Frontal cortex (tissue), 3 donors: ENCODE measurements at regions not wholly inside any gene's neighbourhood (a gene's known extent, or its start where the extent isn't known, plus 50 kb on each side); places are given as distances from the start of the nearest gene placed in this dataset.

Source experiments
- DNase-seq, 2 donors: peaks; one replicate each; pipeline ENCODE4 v3.0.0; 2012; ENCODE audit warnings: low spot score in 2 of 2
- FAIRE-seq: peaks from 2 replicates; lab custom pipeline; 2012; peaks lifted over from hg19 to GRCh38; lab: Jason Lieb, UNC
- donor health status: control.
- donor health status: control.
- donor health status: control.

DNA sequence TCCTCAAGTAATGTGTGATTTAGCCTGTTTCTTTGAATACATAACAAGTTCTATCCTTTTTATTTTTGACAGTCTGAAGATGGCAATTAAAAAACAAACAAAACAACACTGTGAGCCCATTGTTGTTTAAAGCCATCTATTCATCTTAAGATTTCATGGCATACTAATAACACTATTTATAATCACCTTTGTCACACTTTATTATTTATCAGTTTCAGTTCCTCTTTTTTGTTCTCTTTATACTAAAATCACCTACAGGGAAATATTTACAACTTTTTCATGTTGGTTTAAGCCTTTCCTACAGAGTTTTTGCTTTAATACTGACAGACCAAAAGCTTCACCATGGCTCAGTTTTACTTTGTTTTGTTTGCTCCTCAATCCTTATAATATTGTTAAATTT is 247.4 kb upstream of the CTSO start:
- FAIRE-seq (no peak), DNase-seq (no peak)

DNA sequence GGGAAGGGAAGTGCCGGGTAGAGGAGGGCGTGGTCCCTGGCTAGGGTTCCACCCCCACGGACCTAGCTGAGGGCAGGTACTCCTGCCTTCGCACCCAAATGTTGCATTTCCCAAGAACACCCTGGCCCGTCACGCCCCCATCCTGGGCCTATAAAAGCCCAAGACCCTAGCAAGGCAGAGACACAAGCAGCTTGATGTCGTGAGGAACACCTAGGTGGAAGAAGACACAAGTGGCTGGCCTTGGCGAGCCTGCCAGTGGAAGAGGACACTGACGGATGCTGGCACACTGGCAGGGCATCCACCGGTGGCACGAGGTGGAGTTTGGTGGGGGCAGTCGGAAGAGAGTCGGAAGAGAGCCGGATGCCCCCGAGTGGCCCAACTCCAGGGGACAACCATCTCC is 244.8 kb upstream of the CTSO start:
- no peak for FAIRE-seq

GRCh38 chr4:156197216-156197615 is 243.6 kb upstream of the CTSO start:
- no peak for DNase-seq
- no peak for FAIRE-seq

More for the DNA sequence above, 244.8 kb upstream of the CTSO start:
- no peak for DNase-seq

DNA sequence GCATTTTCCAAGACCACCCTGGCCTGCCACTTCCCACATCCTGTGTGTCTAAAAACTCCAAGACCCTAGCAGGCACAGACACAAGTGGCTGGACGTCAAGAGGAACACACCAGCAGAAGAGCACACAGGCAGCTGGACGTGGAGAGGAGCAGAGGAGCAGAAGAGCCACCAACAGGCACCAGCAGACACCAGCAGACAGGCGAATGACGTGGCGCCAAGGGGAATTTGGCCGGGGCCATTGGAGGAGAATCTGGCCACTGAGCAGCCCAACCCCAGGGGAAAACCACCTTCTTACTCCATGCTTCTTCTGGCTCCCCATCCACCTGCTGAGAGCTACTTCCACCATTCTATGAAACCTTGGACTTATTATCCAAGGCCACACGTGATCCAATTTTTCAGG is 243.1 kb upstream of the CTSO start:
- DNase-seq: no peak
- no peak for FAIRE-seq

DNA sequence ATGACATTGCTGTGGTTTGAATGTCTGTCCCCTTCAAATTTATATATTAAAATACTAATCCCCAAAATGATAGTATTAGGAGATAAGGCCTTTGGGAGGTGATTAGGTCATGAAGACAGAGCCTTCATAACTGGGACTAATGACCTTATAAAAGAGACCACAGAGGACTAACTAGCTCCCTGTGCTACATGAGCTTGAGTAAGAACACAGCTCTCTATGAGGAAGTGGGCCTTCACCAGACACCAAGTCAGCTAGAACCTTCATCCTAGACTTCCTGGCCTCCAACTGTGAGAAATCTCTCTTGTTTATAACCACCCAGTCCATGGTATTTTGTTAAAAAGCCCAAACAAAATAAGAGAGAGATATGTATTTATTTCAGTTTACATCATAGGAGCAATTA is 242.2 kb upstream of the CTSO start:
- FAIRE-seq: no peak
- no peak for DNase-seq

- FAIRE-seq (no peak), DNase-seq (no peak)
Observed at GRCh38 chr4:156194896-156195295, 241.2 kb upstream of the CTSO start.

DNA sequence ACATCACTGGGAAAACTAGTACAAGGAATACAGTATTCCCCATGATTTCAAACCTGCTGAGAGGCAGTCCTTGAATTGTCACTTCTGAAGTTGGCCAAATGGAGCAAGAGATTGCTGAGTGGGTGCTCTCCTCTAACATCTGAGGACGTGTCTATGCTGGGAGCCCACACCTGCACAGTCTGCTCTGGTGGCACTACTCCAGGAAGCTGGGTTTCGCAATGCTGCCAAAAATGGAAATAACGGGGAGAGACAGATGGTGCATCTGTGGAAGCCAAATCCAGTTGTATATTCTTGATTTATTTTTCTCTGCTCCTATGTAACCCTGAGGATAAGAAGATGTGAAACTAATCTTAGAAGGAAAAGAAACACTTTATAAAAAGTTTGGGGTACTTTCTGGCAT is 240.1 kb upstream of the CTSO start:
- no peak for DNase-seq

DNA sequence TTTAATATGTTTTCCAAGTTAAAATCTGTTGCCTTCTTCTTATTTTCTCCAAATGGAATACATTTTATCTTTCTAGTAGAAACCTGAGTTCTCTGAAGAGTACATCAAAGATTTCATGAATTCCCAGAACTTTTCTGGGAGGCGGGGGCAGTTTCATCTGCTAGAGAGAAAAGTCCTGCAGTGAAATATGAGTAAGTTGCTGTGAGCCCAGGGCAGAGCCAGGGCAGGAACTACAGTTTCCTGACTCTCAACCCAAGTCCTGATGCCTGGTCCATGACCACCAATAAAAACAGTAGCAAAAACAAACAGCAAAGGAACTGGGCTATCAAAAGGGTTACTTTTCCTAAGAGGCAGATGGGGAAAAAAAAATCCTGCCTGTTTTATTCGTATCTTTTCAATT is 239.4 kb upstream of the CTSO start:
- DNase-seq: no peak
- FAIRE-seq: no peak

More for the DNA sequence above, 240.1 kb upstream of the CTSO start:
- no peak for FAIRE-seq

GRCh38 chr4:156192033-156192432 is 238.4 kb upstream of the CTSO start:
- no peak for DNase-seq
- FAIRE-seq: no peak

DNA sequence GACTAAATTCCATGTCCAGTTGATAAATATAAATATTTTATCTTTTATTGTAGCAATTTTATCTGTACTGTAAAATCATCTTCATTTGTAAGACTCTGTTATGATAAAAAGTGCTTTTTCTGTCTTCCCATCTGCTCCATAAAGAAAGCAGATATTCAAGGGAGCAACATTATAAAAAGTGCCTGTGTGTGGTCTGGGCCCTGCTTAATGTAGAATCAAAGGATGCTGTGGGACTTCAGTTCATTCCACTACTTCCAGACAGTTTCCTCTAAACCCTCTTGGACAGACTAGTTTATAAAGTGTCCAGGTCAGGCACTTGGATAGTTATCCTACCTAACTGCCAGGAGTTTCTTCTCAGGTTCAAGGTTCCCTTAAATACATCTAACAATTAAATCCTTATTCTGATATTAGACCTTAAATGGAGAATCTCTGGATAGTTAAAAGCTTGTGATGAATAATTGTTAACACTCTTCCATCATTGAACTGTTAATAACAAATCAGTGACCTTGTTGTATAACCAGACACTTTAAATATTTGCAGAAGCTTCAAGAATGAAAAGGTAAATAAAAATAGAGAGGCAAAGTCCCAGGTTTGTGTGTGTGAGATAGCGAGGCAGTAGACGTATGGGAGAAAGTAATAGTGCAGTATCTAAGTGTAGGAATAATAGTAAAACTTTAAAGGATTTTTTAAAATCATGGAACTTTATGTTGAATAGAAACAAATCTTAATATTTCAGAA is 237.5 kb upstream of the CTSO start:
- FAIRE-seq (no peak), DNase-seq (no peak)

DNA sequence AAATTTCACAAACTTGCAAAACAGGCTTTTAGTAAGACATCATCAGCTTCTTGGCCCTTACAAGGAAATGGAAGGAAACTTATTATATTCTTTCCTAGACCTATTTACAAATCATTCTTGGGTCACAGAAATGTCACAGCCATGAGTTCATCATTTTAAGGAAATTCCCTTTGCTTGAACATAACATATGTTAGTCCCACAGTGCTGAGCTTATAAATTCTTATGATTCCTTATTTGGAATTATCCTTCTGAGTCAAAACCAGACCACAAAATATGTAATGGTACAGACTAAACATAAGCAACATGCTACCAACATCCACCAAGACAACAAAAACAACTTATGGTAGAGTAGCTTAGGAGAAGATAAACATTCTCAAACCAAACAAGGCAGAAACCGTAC is 236.9 kb upstream of the CTSO start:
- FAIRE-seq: no peak
- DNase-seq: no peak

DNA sequence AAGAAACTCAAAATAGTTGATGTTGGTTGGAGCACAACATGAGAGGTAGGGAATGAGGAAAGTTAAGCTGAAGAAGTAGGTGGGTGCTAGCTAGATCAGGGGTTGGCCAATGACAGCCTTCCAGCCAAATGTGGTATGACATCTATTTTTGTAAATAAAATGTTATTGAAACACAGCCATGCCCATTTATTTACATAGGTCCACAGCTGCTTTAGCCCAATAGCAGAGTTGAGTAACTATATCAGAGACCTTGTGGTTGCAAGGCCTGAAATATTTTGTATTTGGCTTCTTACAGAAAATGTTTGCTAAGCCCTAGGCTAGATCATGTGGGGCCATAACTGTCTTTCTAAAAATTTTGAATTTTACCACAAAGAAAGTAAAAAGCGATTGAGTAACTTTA is 234.9 kb upstream of the CTSO start:
- DNase-seq: no peak
- FAIRE-seq: no peak

GRCh38 chr4:156186111-156186510 is 232.4 kb upstream of the CTSO start:
- no peak for FAIRE-seq

GRCh38 chr4:156185514-156186055 is 231.9 kb upstream of the CTSO start:
- FAIRE-seq: no peak
- no peak for DNase-seq

More at GRCh38 chr4:156186111-156186510, 232.4 kb upstream of the CTSO start:
- no peak for DNase-seq

DNA sequence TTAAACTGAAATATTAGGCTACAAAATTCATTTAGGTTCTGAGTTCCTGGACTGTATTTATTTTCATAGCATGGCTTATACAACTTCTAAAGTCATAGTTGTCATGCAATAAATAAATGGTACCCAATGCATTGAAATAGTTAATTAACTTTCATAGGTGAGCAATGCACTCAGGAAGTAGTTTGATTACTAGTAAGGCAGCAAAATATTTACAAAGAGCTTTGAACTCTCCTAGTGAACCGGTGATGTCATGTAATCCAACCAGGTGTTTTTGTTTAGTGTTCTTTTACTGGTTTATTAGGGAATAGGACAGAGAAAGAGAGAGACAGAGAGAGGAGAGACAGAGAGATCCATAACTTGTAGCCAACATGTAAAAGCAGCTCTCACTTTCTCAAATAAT is 228.6 kb upstream of the CTSO start:
- DNase-seq: no peak
- no peak for FAIRE-seq

DNA sequence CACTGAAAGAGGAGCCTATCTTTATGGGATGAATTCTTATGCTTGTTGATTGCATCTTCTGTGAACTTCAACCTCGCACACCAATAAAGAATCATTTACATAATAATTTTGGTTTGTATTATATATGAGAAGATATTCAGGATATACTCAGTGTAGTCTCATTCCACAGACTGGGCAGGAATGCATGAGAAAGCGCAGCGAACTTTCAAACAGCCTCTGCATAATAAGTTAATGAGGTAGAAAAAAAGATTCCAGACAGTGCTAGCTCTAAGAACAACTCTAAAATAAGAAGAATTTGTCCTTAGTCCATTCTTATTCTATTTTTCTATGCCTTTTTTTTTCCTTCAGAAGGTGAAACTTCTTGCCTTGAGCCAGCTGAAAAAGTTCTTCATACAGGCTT is 224.3 kb upstream of the CTSO start:
- FAIRE-seq: no peak
- no peak for DNase-seq

DNA sequence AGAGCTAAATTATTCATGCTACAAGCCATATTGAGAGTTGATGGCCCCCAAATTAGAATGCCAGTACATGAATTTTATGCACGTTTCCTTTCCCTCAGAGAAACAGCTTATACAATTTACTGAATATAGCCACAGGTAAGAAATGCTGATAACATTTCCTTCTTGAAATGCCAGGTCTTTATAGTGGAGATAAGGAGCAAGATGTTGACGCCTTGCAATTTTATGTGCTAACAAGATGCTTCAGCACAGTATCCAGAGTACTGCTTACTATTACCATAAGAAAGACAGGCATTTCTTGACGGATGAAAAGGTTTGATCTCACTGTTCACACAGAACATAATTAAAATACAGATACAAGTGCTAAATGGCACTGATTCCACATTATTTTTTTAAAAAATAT is 223.2 kb upstream of the CTSO start:
- DNase-seq: no peak
- FAIRE-seq: no peak

DNA sequence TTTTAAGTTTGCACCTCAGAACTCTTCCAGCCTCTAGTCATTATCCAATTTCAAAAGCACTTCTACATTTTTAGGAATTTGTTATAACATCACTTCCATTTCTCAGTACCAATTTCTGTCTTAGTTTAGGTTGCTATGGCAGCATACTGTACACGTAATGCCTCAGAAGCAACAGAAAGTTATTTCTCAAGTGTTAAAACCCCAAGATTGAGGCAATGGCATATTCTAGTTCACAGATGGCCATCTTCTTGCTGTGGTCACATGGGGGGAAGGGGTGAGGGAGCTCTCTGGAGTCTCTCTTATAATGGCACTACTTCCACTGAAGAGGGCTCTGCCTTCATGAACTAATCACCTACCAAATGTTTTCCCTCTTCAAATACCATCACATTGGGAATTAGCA is 220.3 kb upstream of the CTSO start:
- no peak for DNase-seq
- FAIRE-seq: no peak

GRCh38 chr4:156173486-156173885 is 219.8 kb upstream of the CTSO start:
- FAIRE-seq: no peak

DNA sequence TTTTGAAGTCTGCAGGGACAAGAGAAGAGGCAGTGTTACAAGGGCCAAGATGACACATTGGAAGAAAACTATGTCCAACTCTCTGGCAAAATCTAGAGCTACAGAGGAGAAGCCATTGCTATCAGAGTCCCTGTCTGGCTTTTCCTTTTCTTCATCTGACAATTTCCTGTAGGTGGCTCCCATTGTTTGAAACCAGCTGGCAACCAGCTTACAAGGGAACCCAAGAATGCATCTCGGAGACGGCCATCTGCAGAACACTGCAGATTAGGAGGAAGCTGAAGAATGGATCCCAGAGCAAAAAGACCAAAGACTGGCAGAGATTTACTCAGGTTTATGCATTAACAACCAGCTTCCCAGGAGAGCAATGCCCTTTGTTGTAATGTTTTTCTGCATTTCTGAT is 216.2 kb upstream of the CTSO start:
- DNase-seq (no peak), FAIRE-seq (no peak)

More at GRCh38 chr4:156173486-156173885, 219.8 kb upstream of the CTSO start:
- DNase-seq: no peak

DNA sequence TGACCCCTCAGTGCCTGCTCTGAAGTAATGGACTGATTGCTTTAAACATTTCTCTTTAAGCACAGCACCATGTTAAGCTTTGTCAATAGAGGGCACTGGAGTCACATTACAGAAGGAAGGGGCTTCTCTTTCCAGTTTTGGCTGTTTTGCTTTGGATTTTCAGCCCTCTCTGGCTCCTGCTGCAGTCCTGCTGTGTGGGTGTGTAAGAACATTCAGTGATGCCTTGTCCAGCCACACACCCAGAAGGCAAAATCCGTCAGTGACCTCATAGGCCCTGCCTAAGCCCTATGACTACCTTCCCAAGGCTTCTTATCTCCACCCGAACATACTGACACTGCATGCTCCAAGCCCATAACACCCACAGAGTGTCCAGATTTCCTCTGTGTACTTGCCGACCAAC is 215.3 kb upstream of the CTSO start:
- FAIRE-seq (no peak), DNase-seq (no peak)

GRCh38 chr4:156168288-156168687 is 214.6 kb upstream of the CTSO start:
- no peak for FAIRE-seq

More at GRCh38 chr4:156168288-156168687, 214.6 kb upstream of the CTSO start:
- no peak for DNase-seq
